Hepatocyte (in vitro differentiated cells): ENCODE measurements at regions not wholly inside any gene's neighbourhood (a gene's known extent, or its start where the extent isn't known, plus 50 kb on each side); places are given as distances from the start of the nearest gene placed in this dataset.

Source experiments
- DNase-seq: peaks from one replicate; pipeline ENCODE4 v3.0.0-alpha.2; 2016; ENCODE audit warnings: low spot score
- H2AFZ ChIP-seq: fragments of 200-600 bp; sonication (generic); 2 replicates; pipeline ENCODE4 v1.6.0; 2016; ENCODE audit warnings: antibody characterized with exemption, mild to moderate bottlenecking
- H3K27ac ChIP-seq: fragments of 200-600 bp; sonication (generic); 2 replicates; pipeline ENCODE4 v1.5.1; 2016; ENCODE audit warnings: mild to moderate bottlenecking
- H3K27me3 ChIP-seq: fragments of 200-600 bp; sonication (generic); 2 replicates; pipeline ENCODE4 v1.6.1; 2016
- H3K36me3 ChIP-seq: fragments of 200-600 bp; sonication (generic); replicated peaks from 2 replicates; pipeline ENCODE4 v1.5.1; 2016; ENCODE audit warnings: low read depth; ENCODE audit not compliant: insufficient read depth
- H3K4me1 ChIP-seq: fragments of 200-600 bp; sonication (generic); 2 replicates; pipeline ENCODE4 v1.5.1; 2016; ENCODE audit warnings: mild to moderate bottlenecking, moderate library complexity; ENCODE audit not compliant: insufficient read depth
- H3K4me2 ChIP-seq: fragments of 200-600 bp; sonication (generic); 2 replicates; pipeline ENCODE4 v1.6.0; 2016
- H3K4me3 ChIP-seq: fragments of 200-600 bp; sonication (generic); 2 replicates; pipeline ENCODE4 v1.5.1; 2016; ENCODE audit warnings: mild to moderate bottlenecking
- H3K79me2 ChIP-seq: fragments of 200-600 bp; sonication (generic); 2 replicates; pipeline ENCODE4 v1.6.0; 2017; ENCODE audit warnings: mild to moderate bottlenecking
- H3K9me2 ChIP-seq: fragments of 200-600 bp; sonication (generic); replicated peaks from 2 replicates; pipeline ENCODE4 v1.6.0; 2017; ENCODE audit warnings: mild to moderate bottlenecking; ENCODE audit not compliant: insufficient read depth
- H3K9me3 ChIP-seq: fragments of 200-600 bp; sonication (generic); 2 replicates; pipeline ENCODE4 v1.5.1; 2016; ENCODE audit warnings: low read depth, mild to moderate bottlenecking
- H4K20me1 ChIP-seq: fragments of 200-600 bp; sonication (generic); 2 replicates; pipeline ENCODE4 v1.6.0; 2016; ENCODE audit warnings: mild to moderate bottlenecking; ENCODE audit not compliant: insufficient read depth, poor library complexity, severe bottlenecking
- EZH2 ChIP-seq: fragments of 200-600 bp; sonication (generic); IDR thresholded peaks from 2 replicates; pipeline ENCODE4 v1.6.1; 2016; ENCODE audit warnings: antibody characterized with exemption, mild to moderate bottlenecking, borderline replicate concordance
- EZH2phosphoT487 ChIP-seq: fragments of 200-600 bp; sonication (generic); IDR thresholded peaks from one replicate; pipeline ENCODE4 v1.6.1; 2018; ENCODE audit warnings: antibody characterized with exemption, mild to moderate bottlenecking, low read depth, moderate library complexity; ENCODE audit not compliant: unreplicated experiment, severe bottlenecking
- WGBS: methylation state at CpG from one replicate; pipeline ENCODE4 v1.1.6; 2016; ENCODE audit warnings: low lambda C conversion rate; ENCODE audit errors: missing lambda C conversion rate; 5-methylcytosine and 5-hydroxymethylcytosine counted together
- TF ChIP-seq, protein P1 (sequence below): fragments of 200-600 bp; sonication (generic); IDR thresholded peaks from 2 replicates; pipeline ENCODE4 v1.5.1; 2016; ENCODE audit warnings: antibody characterized with exemption, mild to moderate bottlenecking; ENCODE audit not compliant: poor library complexity

- Histone ChIP-seq H3K27ac (no peak overlapping the region), H2AFZ (no peak overlapping the region), H3K4me1 (no peaks in the 10 kb centered on the region), H3K79me2 (no peaks in the 10 kb centered on the region), H4K20me1 (no peaks in the 10 kb centered on the region), H3K4me2 (no peak overlapping the region), H3K4me3 (no peak overlapping the region), H3K9me3 (no peaks in the 10 kb centered on the region), H3K9me2 (no peaks in the 10 kb centered on the region), H3K36me3 (no peaks in the 10 kb centered on the region), H3K27me3 (no peaks in the 10 kb centered on the region)
- no peak for DNase-seq
- TF ChIP-seq EZH2 (no peak), EZH2phosphoT487 (no peak)
- TF ChIP-seq, protein P1, sequence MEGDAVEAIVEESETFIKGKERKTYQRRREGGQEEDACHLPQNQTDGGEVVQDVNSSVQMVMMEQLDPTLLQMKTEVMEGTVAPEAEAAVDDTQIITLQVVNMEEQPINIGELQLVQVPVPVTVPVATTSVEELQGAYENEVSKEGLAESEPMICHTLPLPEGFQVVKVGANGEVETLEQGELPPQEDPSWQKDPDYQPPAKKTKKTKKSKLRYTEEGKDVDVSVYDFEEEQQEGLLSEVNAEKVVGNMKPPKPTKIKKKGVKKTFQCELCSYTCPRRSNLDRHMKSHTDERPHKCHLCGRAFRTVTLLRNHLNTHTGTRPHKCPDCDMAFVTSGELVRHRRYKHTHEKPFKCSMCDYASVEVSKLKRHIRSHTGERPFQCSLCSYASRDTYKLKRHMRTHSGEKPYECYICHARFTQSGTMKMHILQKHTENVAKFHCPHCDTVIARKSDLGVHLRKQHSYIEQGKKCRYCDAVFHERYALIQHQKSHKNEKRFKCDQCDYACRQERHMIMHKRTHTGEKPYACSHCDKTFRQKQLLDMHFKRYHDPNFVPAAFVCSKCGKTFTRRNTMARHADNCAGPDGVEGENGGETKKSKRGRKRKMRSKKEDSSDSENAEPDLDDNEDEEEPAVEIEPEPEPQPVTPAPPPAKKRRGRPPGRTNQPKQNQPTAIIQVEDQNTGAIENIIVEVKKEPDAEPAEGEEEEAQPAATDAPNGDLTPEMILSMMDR: no peak
- WGBS: 78% methylated on average over 3 of the region's 3 CpGs
Measured at GRCh38 chr11:111172321-111172862, 73.1 kb upstream of the POU2AF2 start.

DNA sequence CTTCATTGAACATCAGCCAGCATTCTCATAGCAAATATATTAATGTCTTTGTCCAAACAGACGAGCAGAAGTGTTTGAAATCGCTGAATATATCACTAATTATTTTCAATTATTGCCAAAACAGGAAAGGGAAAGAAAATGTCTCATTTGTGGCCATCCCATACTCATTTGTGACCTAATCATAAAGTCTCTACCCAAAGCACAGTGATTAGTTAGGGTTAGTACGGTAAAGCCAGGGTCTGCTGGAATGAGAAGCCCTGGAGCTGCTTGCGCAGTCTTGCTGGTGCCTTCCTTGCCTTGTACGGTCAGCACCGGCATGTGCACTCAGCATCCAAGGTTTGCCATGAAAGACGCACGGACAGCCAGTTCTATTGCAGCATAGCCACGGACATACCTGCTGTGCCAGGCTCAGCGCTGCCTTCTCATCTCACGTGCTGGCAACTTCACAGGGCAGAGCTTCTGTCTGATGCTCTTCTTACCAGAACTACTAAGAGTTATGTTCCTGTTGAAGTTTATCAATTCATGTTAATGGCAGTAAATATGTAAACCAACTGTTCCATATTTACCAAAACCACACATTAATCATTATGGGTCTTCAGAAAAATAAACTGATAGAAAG is 74.7 kb upstream of the POU2AF2 start:
- no peaks in the 10 kb centered on the region for H3K27me3 ChIP-seq
- no peaks in the 10 kb centered on the region for H3K79me2 ChIP-seq
- no peaks in the 10 kb centered on the region for H3K36me3 ChIP-seq
- no peaks in the 10 kb centered on the region for H3K4me1 ChIP-seq
- TF ChIP-seq, protein P1: no peak
- TF ChIP-seq EZH2phosphoT487: no peak
- no peak for TF ChIP-seq EZH2
- H2AFZ ChIP-seq: no peak overlapping the region
- H3K27ac ChIP-seq: no peak overlapping the region
- H3K9me3 ChIP-seq: no peaks in the 10 kb centered on the region
- no peaks in the 10 kb centered on the region for H4K20me1 ChIP-seq
- H3K9me2 ChIP-seq: no peaks in the 10 kb centered on the region
- WGBS: 94% methylated on average over 11 of the region's 11 CpGs
- no peak overlapping the region for H3K4me3 ChIP-seq
- no peak overlapping the region for H3K4me2 ChIP-seq
- DNase-seq: no peak

DNA sequence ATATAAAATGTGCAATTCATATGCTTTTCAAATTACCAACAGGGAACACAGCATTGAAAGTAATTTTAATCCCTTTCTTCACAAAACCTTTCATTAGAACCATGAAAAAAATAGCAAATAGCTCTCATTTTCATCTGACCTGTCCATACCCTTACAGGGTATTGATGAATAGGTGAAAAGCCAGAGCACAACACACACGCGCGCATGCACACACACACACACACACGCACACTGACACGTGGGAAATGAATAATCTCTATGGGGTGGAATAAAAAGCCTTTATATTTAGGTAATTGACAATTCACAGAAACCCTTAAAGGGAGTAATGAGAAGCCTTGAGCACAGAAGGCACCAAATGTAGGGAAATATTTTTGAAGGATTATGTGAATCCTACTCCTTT is 76.2 kb upstream of the POU2AF2 start:
- TF ChIP-seq, protein P1: no peak
- TF ChIP-seq EZH2phosphoT487: no peak
- no peak for TF ChIP-seq EZH2
- no peaks in the 10 kb centered on the region for H3K4me1 ChIP-seq
- no peaks in the 10 kb centered on the region for H3K79me2 ChIP-seq
- H3K36me3 ChIP-seq: no peaks in the 10 kb centered on the region
- DNase-seq: no peak
- no peaks in the 10 kb centered on the region for H4K20me1 ChIP-seq
- H3K27me3 ChIP-seq: no peaks in the 10 kb centered on the region
- H2AFZ ChIP-seq: no peak overlapping the region
- H3K4me3 ChIP-seq: no peak overlapping the region
- H3K27ac ChIP-seq: no peak overlapping the region
- no peaks in the 10 kb centered on the region for H3K9me3 ChIP-seq
- no peak overlapping the region for H3K4me2 ChIP-seq
- 95% methylated on average over 5 of the region's 5 CpGs for WGBS
- H3K9me2 ChIP-seq: no peaks in the 10 kb centered on the region
